ENCODE measurements at regions not wholly inside any gene's neighbourhood (a gene's known extent, or its start where the extent isn't known, plus 50 kb on each side); places are given as distances from the start of the nearest gene placed in this dataset.
"Not testable (repeated sequence)": the region's sequence is repeated elsewhere in the genome, so short reads cannot be mapped to it uniquely, and the experiment has no call there.

DNA sequence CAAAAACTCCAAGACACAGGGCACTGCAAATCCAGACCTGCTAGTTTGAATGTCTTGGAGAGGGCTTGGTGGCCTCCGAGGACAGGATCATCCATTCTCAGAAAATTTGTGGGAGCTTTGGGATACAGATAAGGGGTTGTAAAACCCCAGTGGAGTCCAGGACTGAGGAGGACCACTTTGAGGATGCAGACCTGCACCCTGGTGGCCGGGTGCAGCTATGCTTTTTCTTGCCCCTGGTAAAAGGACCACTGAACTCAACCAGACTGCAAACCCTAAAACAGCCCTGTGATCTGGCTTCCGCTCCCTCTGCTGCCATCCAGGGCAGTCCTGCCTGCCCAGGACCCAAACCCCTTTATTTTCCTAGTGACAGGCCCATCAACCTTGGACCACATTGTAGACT is 169.5 kb upstream of the DAAM1 start:
- no peak for DNase-seq

GRCh38 chr14:59020382-59020781 is 168.1 kb upstream of the DAAM1 start:
- no peak for DNase-seq

DNA sequence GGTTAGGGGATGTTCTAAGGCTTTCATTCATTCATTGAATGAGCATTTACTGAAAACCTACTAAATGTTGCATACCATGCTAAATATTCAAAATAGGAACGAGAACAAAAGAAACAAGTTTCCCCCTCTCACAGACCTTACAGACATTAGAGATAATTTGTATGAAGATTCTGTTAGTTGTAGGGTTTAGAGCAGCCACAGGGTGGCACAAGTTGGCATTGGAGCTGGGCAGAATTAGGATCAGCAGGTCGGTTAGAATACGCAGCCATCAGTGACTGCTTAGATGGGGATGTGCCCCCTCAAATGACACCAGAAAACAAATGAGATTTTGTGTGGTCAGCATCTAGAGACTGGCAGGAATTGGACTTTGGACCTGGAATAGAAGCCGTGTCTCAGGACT is 166.3 kb upstream of the DAAM1 start:
- DNase-seq = no peak

DNA sequence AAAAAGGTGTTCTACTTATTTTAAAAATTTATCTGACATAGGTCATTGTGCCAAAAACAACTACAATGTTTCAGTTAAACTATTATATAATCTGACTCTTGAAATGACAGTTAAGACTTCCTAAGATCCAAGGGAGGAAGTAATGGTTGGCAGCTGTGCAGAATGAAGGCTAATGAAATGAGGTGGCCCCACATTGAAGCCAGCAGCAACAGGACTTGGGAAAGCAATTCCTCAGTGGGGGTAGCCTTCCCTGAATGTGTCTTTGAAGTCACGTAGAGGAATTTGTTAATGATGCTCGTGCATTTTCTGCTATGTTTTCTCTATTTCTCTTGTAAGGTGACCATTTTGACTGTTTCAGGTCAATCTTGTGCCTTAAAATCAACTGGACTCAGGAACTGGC is 162.4 kb upstream of the DAAM1 start:
- no peak for DNase-seq

- DNase-seq = not testable (repeated sequence)
These were observed 161.8 kb upstream of the DAAM1 start for GRCh38 chr14:59026640-59027039.

DNA sequence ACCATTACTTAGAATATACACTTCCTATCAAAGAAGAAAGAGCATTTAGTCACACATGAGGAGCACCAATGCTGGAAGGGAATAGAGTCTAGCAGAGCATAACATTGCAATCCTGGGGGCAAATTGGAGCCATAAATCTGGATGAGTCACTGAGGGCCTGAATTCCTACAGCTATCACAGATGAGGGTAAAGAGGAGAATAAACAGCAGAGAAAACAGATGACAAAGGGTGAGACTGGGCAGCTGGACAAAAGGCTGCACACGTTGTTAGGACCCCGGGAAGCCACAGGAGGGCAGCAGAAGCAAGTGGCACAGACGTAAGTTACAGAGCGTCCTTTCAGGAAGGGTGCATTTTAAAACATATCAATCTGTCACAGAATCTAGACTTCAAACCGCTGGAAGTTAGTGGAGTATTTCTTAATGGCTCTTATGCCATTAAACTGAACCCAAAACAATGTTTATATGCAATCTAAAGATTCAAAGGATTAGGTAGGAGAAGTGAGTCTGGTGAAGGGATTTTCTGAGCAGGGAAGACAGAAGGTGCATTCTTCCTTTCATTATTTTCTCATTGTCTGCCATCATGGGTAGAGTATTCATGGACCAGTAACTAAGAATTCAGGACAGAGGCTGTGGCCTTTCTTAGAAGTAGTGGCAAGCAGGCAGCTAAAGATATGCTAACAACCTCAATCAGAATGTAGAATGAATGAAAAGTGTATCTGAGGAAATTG is 159.8 kb upstream of the DAAM1 start:
- DNase-seq = peak; percentile 23

- no peak for DNase-seq
These were observed 155.6 kb upstream of the DAAM1 start for GRCh38 chr14:59032826-59033225.

GRCh38 chr14:59036134-59036533 is 152.3 kb upstream of the DAAM1 start:
- no peak for DNase-seq

DNA sequence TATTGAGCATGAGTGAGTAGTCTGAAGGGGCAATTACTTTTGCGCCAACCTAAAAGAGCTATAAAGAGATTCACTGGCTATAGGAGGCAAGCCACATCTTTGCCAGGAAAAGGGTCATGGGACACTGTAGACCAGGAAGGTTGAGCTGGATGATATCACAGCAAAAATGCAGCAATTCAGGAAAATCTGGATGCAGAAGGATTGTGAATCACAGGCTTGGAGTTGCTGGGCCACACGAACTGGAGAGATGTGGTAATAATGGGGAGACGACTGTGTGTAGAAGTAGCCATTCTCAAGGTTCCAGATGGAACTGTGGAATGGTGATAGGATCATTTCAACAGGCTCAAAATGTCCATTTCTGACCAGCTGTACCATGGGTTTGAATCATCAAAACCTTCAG is 151.4 kb upstream of the DAAM1 start:
- DNase-seq = no peak

DNA sequence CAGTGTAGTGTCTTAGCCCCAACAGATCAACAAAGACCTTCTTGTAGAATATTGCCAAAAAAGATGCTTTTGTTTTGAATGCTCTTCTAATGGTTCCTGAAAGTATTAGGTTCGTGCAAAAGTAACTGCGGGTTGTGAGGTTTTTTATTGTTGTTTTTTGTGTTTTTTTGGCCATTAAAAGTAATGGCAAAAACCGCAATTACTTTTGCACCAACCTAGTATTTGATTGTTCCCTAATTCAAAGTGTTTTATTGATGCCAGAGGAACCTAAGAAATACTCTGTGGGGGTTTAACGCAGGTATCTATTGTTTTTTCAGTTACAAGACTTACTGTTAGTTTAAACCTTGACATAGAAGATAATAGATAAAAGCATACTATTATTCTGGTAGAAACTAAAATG is 150.8 kb upstream of the DAAM1 start:
- DNase-seq = no peak

- no peak for DNase-seq
These were observed 149.7 kb upstream of the DAAM1 start for GRCh38 chr14:59038746-59039145.

- no peak for DNase-seq
These were observed 147.2 kb upstream of the DAAM1 start for GRCh38 chr14:59041308-59041707.

- DNase-seq = no peak
These were observed 143.8 kb upstream of the DAAM1 start for GRCh38 chr14:59044707-59045106.

GRCh38 chr14:59046746-59047145 is 141.7 kb upstream of the DAAM1 start:
- no peak for DNase-seq

DNA sequence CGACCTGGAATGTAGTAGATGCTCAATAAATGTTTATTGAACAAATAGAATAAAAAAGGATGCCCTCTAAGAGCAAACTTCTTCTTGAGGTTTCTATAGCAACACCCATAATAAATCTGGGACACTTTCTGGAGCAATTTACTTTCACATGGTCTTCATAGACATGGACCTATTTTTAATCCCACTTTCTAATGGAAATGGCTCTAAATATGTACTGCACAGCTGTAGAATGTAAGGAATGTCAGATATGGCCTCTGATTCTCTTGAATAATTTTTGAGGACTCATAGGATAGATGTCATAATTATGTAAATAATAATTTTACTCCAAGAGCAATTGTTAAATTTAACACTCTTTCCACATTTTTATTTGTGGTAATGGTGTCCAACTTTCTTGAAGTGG is 133.5 kb upstream of the DAAM1 start:
- DNase-seq = no peak

DNA sequence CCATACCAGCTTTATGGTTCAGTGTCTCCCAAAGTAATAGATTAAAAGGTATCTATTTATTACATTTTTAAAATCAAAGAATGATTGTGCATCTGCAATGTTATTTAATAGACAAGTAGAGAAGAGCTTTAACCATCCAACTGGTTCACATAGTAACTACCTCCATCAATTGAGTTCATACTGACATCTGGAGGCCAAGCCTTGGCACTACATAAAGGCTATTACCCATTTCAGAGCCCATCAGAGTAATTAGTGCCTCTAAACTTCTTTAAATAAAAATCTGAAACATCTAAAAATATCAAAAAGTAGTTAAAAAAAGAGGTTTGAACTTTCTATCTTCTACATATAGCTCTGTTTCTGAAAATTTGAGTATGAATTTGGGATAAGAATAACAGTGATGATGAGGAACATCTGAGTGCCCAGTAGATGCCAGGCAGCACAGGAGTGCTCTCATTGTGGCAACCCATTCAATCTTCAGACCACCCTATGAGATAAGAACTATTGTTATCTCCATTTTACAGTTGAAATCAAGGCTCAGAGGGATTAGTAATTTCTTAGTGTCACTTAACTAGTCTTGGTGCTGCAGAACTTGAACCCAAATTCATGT is 132.9 kb upstream of the DAAM1 start:
- DNase-seq = peak; percentile 4

DNA sequence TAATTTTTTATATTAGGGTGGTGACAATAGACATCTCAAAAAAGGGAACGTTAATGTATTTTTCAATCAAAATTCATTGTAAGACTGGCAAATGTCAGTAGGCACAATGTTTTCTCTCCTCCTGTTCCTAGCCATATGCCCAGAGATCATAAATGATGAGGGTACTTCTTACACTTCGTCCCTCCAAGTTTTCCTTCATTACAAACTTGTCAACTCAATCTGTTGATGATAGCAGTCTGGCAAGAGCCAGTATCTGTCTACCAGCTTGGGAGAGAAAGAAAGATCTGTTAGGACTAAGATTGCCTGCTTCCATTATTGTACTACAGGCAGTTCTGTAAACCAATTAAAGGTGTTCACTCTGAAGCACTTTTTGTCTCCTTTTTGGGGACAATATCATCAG is 130.9 kb upstream of the DAAM1 start:
- no peak for DNase-seq

- DNase-seq = not testable (repeated sequence)
These were observed 129.7 kb upstream of the DAAM1 start for GRCh38 chr14:59058776-59059175.

DNA sequence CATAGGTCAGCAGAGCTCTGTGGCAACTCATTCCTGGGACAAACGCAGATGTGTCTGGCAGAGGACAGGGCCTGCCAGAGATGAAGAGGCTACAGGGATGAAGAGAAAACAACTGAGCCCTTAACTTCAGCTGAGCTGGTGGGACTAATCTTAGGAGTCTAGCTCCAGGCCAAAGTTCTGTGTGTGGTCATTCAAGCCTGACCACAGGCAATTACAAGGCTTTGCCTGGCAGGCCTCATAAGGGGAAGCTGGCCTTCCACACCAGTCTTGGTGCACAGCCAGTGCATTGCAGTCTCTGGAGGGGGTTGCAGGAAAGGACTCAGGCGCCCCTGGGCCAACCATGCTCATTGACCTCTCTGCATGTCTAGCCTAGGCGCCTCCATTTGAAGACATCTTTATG is 127.6 kb upstream of the DAAM1 start:
- no peak for DNase-seq

- no peak for DNase-seq
These were observed 127.2 kb upstream of the DAAM1 start for GRCh38 chr14:59061292-59061691.

- DNase-seq = no peak
These were observed 125.2 kb upstream of the DAAM1 start for GRCh38 chr14:59063259-59063658.

GRCh38 chr14:59067127-59067894 is 121.2 kb upstream of the DAAM1 start:
- DNase-seq = no peak

GRCh38 chr14:59069163-59069854 is 119.2 kb upstream of the DAAM1 start:
- DNase-seq = no peak

- no peak for DNase-seq
These were observed 113.0 kb upstream of the DAAM1 start for GRCh38 chr14:59075506-59075905.

All from stimulated activated CD4-positive, alpha-beta T cell treated with anti-CD3 and anti-CD28 coated beads, Interleukin-4, amount 100 ng/mL, for 1 hour (primary cell).